Loucy (cell line): ENCODE measurements at regions not wholly inside any gene's neighbourhood (a gene's known extent, or its start where the extent isn't known, plus 50 kb on each side); places are given as distances from the start of the nearest gene placed in this dataset.
A peak's percentile ranks its signal among the peaks of the same experiment; 100 is the strongest.

Experiments
- H2AFZ ChIP-seq: fragments of 200-600 bp; sonication (generic); 2 replicates; pipeline ENCODE4 v1.6.0; 2016; ENCODE audit warnings: antibody characterized with exemption, mild to moderate bottlenecking, low read length, moderate library complexity
- H3F3A ChIP-seq: fragments of 200-600 bp; 2 replicates; pipeline ENCODE4 v1.6.0; 2016; ENCODE audit warnings: antibody characterized with exemption, low read depth, mild to moderate bottlenecking
- H3K27me3 ChIP-seq: fragments of 200-600 bp; sonication (generic); 2 replicates; pipeline ENCODE4 v1.6.1; 2014; ENCODE audit warnings: low read length, mild to moderate bottlenecking; ENCODE audit not compliant: insufficient read depth, poor library complexity, severe bottlenecking
- H3K36me3 ChIP-seq: fragments of 200-600 bp; sonication (generic); 2 replicates; pipeline ENCODE4 v1.6.1; 2016; ENCODE audit warnings: low read length; ENCODE audit not compliant: insufficient read depth
- H3K4me1 ChIP-seq: fragments of 200-600 bp; sonication (generic); 2 replicates; pipeline ENCODE4 v1.5.1; 2014; ENCODE audit warnings: low read length, mild to moderate bottlenecking; ENCODE audit not compliant: insufficient read depth, poor library complexity, severe bottlenecking
- H3K4me2 ChIP-seq: fragments of 200-600 bp; sonication (generic); 2 replicates; pipeline ENCODE4 v1.6.0; 2014; ENCODE audit warnings: antibody characterized with exemption, low read length, low read depth, mild to moderate bottlenecking; ENCODE audit not compliant: poor library complexity, severe bottlenecking
- H3K4me3 ChIP-seq: fragments of 200-600 bp; sonication (generic); 2 replicates; pipeline ENCODE4 v1.5.1; 2014; ENCODE audit warnings: low read length, mild to moderate bottlenecking, mixed read lengths; ENCODE audit not compliant: poor library complexity, severe bottlenecking
- H3K79me2 ChIP-seq: fragments of 200-600 bp; sonication (generic); 2 replicates; pipeline ENCODE4 v1.6.1; 2014; ENCODE audit warnings: low read length; ENCODE audit not compliant: insufficient read depth
- H3K9ac ChIP-seq: fragments of 200-600 bp; sonication (generic); 2 replicates; pipeline ENCODE4 v1.6.0; 2014; ENCODE audit warnings: mild to moderate bottlenecking, low read depth, low read length, moderate library complexity; ENCODE audit not compliant: poor library complexity, severe bottlenecking
- H3K9me2 ChIP-seq: fragments of 200-600 bp; sonication (generic); replicated peaks from 2 replicates; pipeline ENCODE4 v1.6.1; 2016; ENCODE audit warnings: low read depth, low read length, mixed read lengths
- H3K9me3 ChIP-seq: fragments of 200-600 bp; sonication (generic); 2 replicates; pipeline ENCODE4 v1.6.1; 2014; ENCODE audit warnings: mild to moderate bottlenecking, antibody characterized with exemption, low read length, low read depth; ENCODE audit not compliant: insufficient read depth
- H4K20me1 ChIP-seq: fragments of 200-600 bp; sonication (generic); 2 replicates; pipeline ENCODE4 v1.6.0; 2014; ENCODE audit warnings: antibody characterized with exemption, low read length, mild to moderate bottlenecking; ENCODE audit not compliant: insufficient read depth, poor library complexity, severe bottlenecking
- EZH2phosphoT487 ChIP-seq: fragments of 200-600 bp; IDR thresholded peaks from 2 replicates; pipeline ENCODE4 v1.6.1; 2018; ENCODE audit warnings: antibody characterized with exemption, mild to moderate bottlenecking, moderate library complexity, borderline replicate concordance
- TF ChIP-seq, protein P1 (sequence below): fragments of 200-600 bp; sonication (generic); conservative IDR thresholded peaks from 2 replicates; pipeline ENCODE4 v1.5.1; 2014; ENCODE audit warnings: mild to moderate bottlenecking, antibody characterized with exemption, low read length

GRCh38 chr4:80124246-80125211 lies 51.5 kb upstream of the ANTXR2 start:
- Histone ChIP-seq H3K79me2 (peaks cover 48% of the 10 kb centered on the region), H3K9ac (peak overlapping the region; percentile 85), H3K4me2 (peak overlapping the region; percentile 86), H4K20me1 (no peaks in the 10 kb centered on the region), H3K4me3 (peak overlapping the region; percentile 69), H3K27me3 (no peaks in the 10 kb centered on the region), H3K4me1 (peaks cover 59% of the 10 kb centered on the region), H2AFZ (0 out of 2 replicates have a peak overlapping the region, but pooled peaks have one; percentile 14), H3K36me3 (no peaks in the 10 kb centered on the region), H3F3A (peaks cover 31% of the 10 kb centered on the region), H3K9me3 (no peaks in the 10 kb centered on the region), H3K9me2 (no peaks in the 10 kb centered on the region)
- TF ChIP-seq, protein P1, sequence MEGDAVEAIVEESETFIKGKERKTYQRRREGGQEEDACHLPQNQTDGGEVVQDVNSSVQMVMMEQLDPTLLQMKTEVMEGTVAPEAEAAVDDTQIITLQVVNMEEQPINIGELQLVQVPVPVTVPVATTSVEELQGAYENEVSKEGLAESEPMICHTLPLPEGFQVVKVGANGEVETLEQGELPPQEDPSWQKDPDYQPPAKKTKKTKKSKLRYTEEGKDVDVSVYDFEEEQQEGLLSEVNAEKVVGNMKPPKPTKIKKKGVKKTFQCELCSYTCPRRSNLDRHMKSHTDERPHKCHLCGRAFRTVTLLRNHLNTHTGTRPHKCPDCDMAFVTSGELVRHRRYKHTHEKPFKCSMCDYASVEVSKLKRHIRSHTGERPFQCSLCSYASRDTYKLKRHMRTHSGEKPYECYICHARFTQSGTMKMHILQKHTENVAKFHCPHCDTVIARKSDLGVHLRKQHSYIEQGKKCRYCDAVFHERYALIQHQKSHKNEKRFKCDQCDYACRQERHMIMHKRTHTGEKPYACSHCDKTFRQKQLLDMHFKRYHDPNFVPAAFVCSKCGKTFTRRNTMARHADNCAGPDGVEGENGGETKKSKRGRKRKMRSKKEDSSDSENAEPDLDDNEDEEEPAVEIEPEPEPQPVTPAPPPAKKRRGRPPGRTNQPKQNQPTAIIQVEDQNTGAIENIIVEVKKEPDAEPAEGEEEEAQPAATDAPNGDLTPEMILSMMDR = no peak
- TF ChIP-seq EZH2phosphoT487 = no peak
